HG03196 (cell line): ENCODE measurements at regions not wholly inside any gene's neighbourhood (a gene's known extent, or its start where the extent isn't known, plus 50 kb on each side); places are given as distances from the start of the nearest gene placed in this dataset.

Experiments used
- ATAC-seq: cut with Tn5 transposase; IDR thresholded peaks from one replicate; pipeline ENCODE4 v1.9.1; 2021; ENCODE audit not compliant: unreplicated experiment

GRCh38 chr18:5091741-5092140, 105.3 kb downstream of the AKAIN1 start:
- no peak for ATAC-seq

- no peak for ATAC-seq
Measured at GRCh38 chr18:5075297-5075696, 121.8 kb downstream of the AKAIN1 start.

GRCh38 chr18:5073026-5073944, 123.8 kb downstream of the AKAIN1 start:
- ATAC-seq, result peak; percentile 67

GRCh38 chr18:5068851-5069250, 128.2 kb downstream of the AKAIN1 start:
- ATAC-seq, result no peak

GRCh38 chr18:5066380-5066977, 130.6 kb downstream of the AKAIN1 start:
- ATAC-seq, result no peak

- no peak for ATAC-seq
Measured at GRCh38 chr18:5065615-5066014, 131.4 kb downstream of the AKAIN1 start.

- ATAC-seq, result no peak
Measured at GRCh38 chr18:5064841-5065370, 132.2 kb downstream of the AKAIN1 start.

GRCh38 chr18:5061785-5062184, 135.3 kb downstream of the AKAIN1 start:
- ATAC-seq, result no peak

- ATAC-seq, result no peak
Measured at GRCh38 chr18:5060543-5060942, 136.5 kb downstream of the AKAIN1 start.

- ATAC-seq, result no peak
Measured at GRCh38 chr18:5059696-5060032, 137.4 kb downstream of the AKAIN1 start.

- ATAC-seq, result no peak
Measured at GRCh38 chr18:5058768-5059695, 138.0 kb downstream of the AKAIN1 start.

- peak; percentile 73 for ATAC-seq
Measured at GRCh38 chr18:5057386-5058348, 139.4 kb downstream of the AKAIN1 start.

GRCh38 chr18:5052491-5052890, 144.6 kb downstream of the AKAIN1 start:
- ATAC-seq, result no peak

GRCh38 chr18:5051207-5051606, 145.8 kb downstream of the AKAIN1 start:
- no peak for ATAC-seq

- no peak for ATAC-seq
Measured at GRCh38 chr18:5049124-5049523, 147.9 kb downstream of the AKAIN1 start.

- ATAC-seq, result no peak
Measured at GRCh38 chr18:5040476-5040875, 156.6 kb downstream of the AKAIN1 start.

- ATAC-seq, result no peak
Measured at GRCh38 chr18:5036523-5036922, 160.5 kb downstream of the AKAIN1 start.

- ATAC-seq, result no peak
Measured at GRCh38 chr18:5031216-5031615, 165.8 kb downstream of the AKAIN1 start.

GRCh38 chr18:5030636-5031035, 166.4 kb downstream of the AKAIN1 start:
- ATAC-seq, result no peak

- no peak for ATAC-seq
Measured at GRCh38 chr18:5029592-5029991, 167.5 kb downstream of the AKAIN1 start.
